MM.1S (cell line): ENCODE measurements at regions not wholly inside any gene's neighbourhood (a gene's known extent, or its start where the extent isn't known, plus 50 kb on each side); places are given as distances from the start of the nearest gene placed in this dataset.

Source experiments
- DNase-seq: peaks from one replicate; pipeline ENCODE4 v3.0.0-alpha.2; 2015
- H2AFZ ChIP-seq: fragments of 300-600 bp; sonication (generic); 2 replicates; pipeline ENCODE4 v1.6.0; 2016; ENCODE audit warnings: antibody characterized with exemption, low read length
- H3F3A ChIP-seq: fragments of 300-600 bp; sonication (generic); 2 replicates; pipeline ENCODE4 v1.6.1; 2016; ENCODE audit warnings: mild to moderate bottlenecking, antibody characterized with exemption, low read length, moderate library complexity, mixed read lengths; ENCODE audit not compliant: insufficient read depth
- H3K27ac ChIP-seq: fragments of 300-600 bp; sonication (generic); 2 replicates; pipeline ENCODE4 v1.5.1; 2016; ENCODE audit warnings: mild to moderate bottlenecking, low read length
- H3K27me3 ChIP-seq: fragments of 300-600 bp; sonication (generic); replicated peaks from 2 replicates; pipeline ENCODE4 v1.6.0; 2016; ENCODE audit warnings: low read length; ENCODE audit not compliant: insufficient read depth
- H3K36me3 ChIP-seq: fragments of 300-600 bp; sonication (generic); replicated peaks from 2 replicates; pipeline ENCODE4 v1.6.1; 2016; ENCODE audit warnings: mild to moderate bottlenecking, low read length, mixed read lengths; ENCODE audit not compliant: insufficient read depth
- H3K4me1 ChIP-seq: fragments of 300-600 bp; sonication (generic); 2 replicates; pipeline ENCODE4 v1.6.1; 2016; ENCODE audit warnings: low read length, mixed read lengths
- H3K4me2 ChIP-seq: fragments of 300-600 bp; sonication (generic); 2 replicates; pipeline ENCODE4 v1.6.0; 2016; ENCODE audit warnings: low read depth, low read length
- H3K4me3 ChIP-seq: fragments of 300-600 bp; sonication (generic); 2 replicates; pipeline ENCODE4 v1.5.1; 2016; ENCODE audit warnings: low read length, mixed read lengths
- H3K79me2 ChIP-seq: fragments of 300-600 bp; sonication (generic); 2 replicates; pipeline ENCODE4 v1.6.1; 2016; ENCODE audit warnings: mixed run types, low read length, mixed read lengths
- H3K9ac ChIP-seq: fragments of 300-600 bp; sonication (generic); 2 replicates; pipeline ENCODE4 v1.6.1; 2016; ENCODE audit warnings: low read length, mixed read lengths
- H3K9me2 ChIP-seq: fragments of 300-600 bp; sonication (generic); replicated peaks from 2 replicates; pipeline ENCODE4 v1.6.1; 2016; ENCODE audit warnings: mild to moderate bottlenecking, low read length, mixed read lengths; ENCODE audit not compliant: insufficient read depth
- H3K9me3 ChIP-seq: fragments of 300-600 bp; sonication (generic); replicated peaks from 2 replicates; pipeline ENCODE4 v1.6.1; 2016; ENCODE audit warnings: mild to moderate bottlenecking, low read length, mixed read lengths; ENCODE audit not compliant: insufficient read depth
- H4K20me1 ChIP-seq: fragments of 300-600 bp; sonication (generic); 2 replicates; pipeline ENCODE4 v1.6.1; 2016; ENCODE audit warnings: mild to moderate bottlenecking, low read length, moderate library complexity, mixed read lengths; ENCODE audit not compliant: insufficient read depth
- EZH2 ChIP-seq: fragments of 300-600 bp; sonication (generic); optimal IDR thresholded peaks from 2 replicates; pipeline ENCODE3; 2017; ENCODE audit warnings: low read depth, mild to moderate bottlenecking, antibody characterized with exemption, low read length, mixed read lengths
- EZH2phosphoT487 ChIP-seq: fragments of 300-600 bp; sonication (generic); IDR thresholded peaks from 2 replicates; pipeline ENCODE4 v1.6.1; 2018; ENCODE audit warnings: antibody characterized with exemption, low read length
- TF ChIP-seq, protein P1 (sequence below): fragments of 300-600 bp; sonication (generic); IDR thresholded peaks from 2 replicates; pipeline ENCODE4 v1.5.1; 2016; ENCODE audit warnings: antibody characterized with exemption, low read length, mixed read lengths

GRCh38 chr15:98312913-98313312 is 335.4 kb upstream of the IGF1R start:
- no peak for DNase-seq
- H2AFZ ChIP-seq = no peak overlapping the region

DNA sequence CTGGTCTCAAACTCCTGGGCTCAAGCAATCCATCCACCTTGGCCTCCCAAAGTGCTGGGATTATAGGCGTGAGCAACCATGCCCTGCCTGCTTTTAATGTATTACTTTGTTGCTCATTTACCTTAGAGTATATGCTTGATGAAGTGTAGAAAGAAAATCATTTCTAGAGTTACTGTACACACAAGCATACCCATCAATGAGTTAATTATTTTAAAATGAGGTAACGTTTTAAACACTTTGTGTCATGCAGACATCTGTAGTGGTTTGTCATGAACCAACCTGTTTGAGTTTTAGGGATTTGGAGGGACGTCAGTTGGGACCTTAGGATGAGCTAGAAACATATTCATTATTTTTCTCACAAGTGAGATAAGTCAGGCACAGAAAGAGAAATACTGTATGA is 332.4 kb upstream of the IGF1R start:
- Histone ChIP-seq H3K4me1 (no peaks in the 10 kb centered on the region), H3K79me2 (no peaks in the 10 kb centered on the region), H3K36me3 (no peaks in the 10 kb centered on the region), H3K9me3 (no peaks in the 10 kb centered on the region), H3K27me3 (no peaks in the 10 kb centered on the region), H2AFZ (no peak overlapping the region), H4K20me1 (no peaks in the 10 kb centered on the region), H3K9ac (no peak overlapping the region), H3K4me2 (no peak overlapping the region), H3K9me2 (no peaks in the 10 kb centered on the region), H3K27ac (no peak overlapping the region), H3F3A (no peaks in the 10 kb centered on the region), H3K4me3 (no peak overlapping the region)
- no peak for DNase-seq
- TF ChIP-seq EZH2phosphoT487 (no peak), EZH2 (no peak)
- TF ChIP-seq, protein P1, sequence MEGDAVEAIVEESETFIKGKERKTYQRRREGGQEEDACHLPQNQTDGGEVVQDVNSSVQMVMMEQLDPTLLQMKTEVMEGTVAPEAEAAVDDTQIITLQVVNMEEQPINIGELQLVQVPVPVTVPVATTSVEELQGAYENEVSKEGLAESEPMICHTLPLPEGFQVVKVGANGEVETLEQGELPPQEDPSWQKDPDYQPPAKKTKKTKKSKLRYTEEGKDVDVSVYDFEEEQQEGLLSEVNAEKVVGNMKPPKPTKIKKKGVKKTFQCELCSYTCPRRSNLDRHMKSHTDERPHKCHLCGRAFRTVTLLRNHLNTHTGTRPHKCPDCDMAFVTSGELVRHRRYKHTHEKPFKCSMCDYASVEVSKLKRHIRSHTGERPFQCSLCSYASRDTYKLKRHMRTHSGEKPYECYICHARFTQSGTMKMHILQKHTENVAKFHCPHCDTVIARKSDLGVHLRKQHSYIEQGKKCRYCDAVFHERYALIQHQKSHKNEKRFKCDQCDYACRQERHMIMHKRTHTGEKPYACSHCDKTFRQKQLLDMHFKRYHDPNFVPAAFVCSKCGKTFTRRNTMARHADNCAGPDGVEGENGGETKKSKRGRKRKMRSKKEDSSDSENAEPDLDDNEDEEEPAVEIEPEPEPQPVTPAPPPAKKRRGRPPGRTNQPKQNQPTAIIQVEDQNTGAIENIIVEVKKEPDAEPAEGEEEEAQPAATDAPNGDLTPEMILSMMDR = no peak

More at GRCh38 chr15:98312913-98313312, 335.4 kb upstream of the IGF1R start:
- Histone ChIP-seq H3K27me3 (no peaks in the 10 kb centered on the region), H3K9ac (no peak overlapping the region), H3F3A (no peaks in the 10 kb centered on the region), H3K79me2 (no peaks in the 10 kb centered on the region), H4K20me1 (no peaks in the 10 kb centered on the region), H3K9me2 (no peaks in the 10 kb centered on the region), H3K27ac (no peak overlapping the region), H3K4me3 (no peak overlapping the region), H3K4me2 (no peak overlapping the region), H3K36me3 (no peaks in the 10 kb centered on the region), H3K9me3 (no peaks in the 10 kb centered on the region), H3K4me1 (no peaks in the 10 kb centered on the region)
- TF ChIP-seq EZH2 (no peak), EZH2phosphoT487 (no peak)
- TF ChIP-seq, protein P1 = no peak

DNA sequence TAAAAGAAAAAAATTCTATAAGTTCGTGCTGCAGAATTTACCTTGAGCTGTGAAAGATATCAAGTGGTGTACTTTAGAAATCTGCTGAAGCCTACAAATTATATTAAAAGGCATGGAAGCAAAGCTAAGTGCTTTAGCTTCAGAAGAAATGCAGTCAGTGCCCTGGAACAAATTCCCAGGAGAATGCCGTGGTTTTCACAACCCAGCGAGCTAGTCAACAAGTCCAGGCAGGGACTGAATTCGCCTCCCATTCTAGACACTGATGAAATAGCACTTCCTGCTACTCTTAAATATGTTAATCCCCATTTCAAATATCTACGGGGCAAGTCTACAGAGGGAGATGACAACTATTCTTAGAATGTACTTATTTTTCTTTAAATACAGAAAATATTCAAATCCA is 326.4 kb upstream of the IGF1R start:
- no peaks in the 10 kb centered on the region for H3K36me3 ChIP-seq
- H4K20me1 ChIP-seq = no peaks in the 10 kb centered on the region
- H3K9me3 ChIP-seq = no peaks in the 10 kb centered on the region
- no peak overlapping the region for H3K9ac ChIP-seq
- H3K4me1 ChIP-seq = no peaks in the 10 kb centered on the region
- no peaks in the 10 kb centered on the region for H3K9me2 ChIP-seq
- no peak overlapping the region for H3K27ac ChIP-seq
- no peak overlapping the region for H2AFZ ChIP-seq
- DNase-seq = no peak
- no peaks in the 10 kb centered on the region for H3K79me2 ChIP-seq
- no peak overlapping the region for H3K4me3 ChIP-seq
- no peaks in the 10 kb centered on the region for H3F3A ChIP-seq
- TF ChIP-seq EZH2phosphoT487 (no peak), EZH2 (no peak)
- TF ChIP-seq, protein P1 = no peak
- H3K27me3 ChIP-seq = no peaks in the 10 kb centered on the region
- no peak overlapping the region for H3K4me2 ChIP-seq
